ENCODE measurements at regions not wholly inside any gene's neighbourhood (a gene's known extent, or its start where the extent isn't known, plus 50 kb on each side); places are given as distances from the start of the nearest gene placed in this dataset.

GRCh38 chr6:153525998-153526397 is 394.9 kb upstream of the RGS17 start:
- TF ChIP-seq L3MBTL2 (conservative IDR thresholded peaks at IDR 0.05) = no peak
- no peak for TF ChIP-seq TARDBP (IDR thresholded peaks at IDR 0.05)
- TF ChIP-seq SP1 (IDR thresholded peaks at IDR 0.05) = no peak
- TF ChIP-seq CTBP1 (IDR thresholded peaks at IDR 0.05; ENCODE audit: borderline replicate concordance) = no peak
- TF ChIP-seq BHLHE40 (IDR thresholded peaks at IDR 0.05; ENCODE audit: borderline replicate concordance) = no peak
- no peak for TF ChIP-seq FOXM1 (IDR thresholded peaks at IDR 0.05; ENCODE audit: borderline replicate concordance)
- no peak for TF ChIP-seq HDGF (IDR thresholded peaks at IDR 0.05; ENCODE audit: borderline replicate concordance)
- no peak for TF ChIP-seq SUZ12 (IDR thresholded peaks at IDR 0.05)
- no peak for TF ChIP-seq NFRKB (IDR thresholded peaks at IDR 0.05)
- TF ChIP-seq FOXK2 (IDR thresholded peaks at IDR 0.05) = no peak
- TF ChIP-seq ARNT (IDR thresholded peaks at IDR 0.05) = no peak
- no peak for TF ChIP-seq ZNF384 (IDR thresholded peaks at IDR 0.05)

Measured in HEK293T (cell line).